ENCODE measurements at regions not wholly inside any gene's neighbourhood (a gene's known extent, or its start where the extent isn't known, plus 50 kb on each side); places are given as distances from the start of the nearest gene placed in this dataset.
A peak's percentile ranks its signal among the peaks of the same experiment; 100 is the strongest.

DNA sequence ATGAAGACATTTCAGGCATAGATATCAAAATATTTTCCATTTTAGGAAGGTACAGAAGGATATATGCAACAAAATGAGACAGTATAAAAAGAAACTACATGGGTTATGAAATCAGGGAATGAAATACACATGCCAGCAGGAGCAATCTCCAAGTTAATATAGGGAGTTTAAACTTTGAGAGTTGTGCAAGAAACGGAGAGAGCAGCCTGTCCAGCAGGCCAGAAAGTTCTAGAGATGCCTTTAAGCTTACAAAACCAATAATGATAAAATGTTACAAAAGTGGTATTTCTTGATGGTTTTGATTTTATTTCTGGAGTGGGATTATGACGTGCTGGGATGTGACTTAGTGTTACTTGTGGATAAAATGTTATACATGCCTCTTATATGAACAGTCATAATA lies 2047.9 kb downstream of the ARAP2 start:
- Mint-ChIP-seq H3K4me1 (no peaks in the 10 kb centered on the region), H3K27ac (no peak overlapping the region), H3K36me3 (ENCODE audit: low read depth) (no peaks in the 10 kb centered on the region), H3K4me3 (no peak overlapping the region), H3K27me3 (ENCODE audit: low read depth) (no peaks in the 10 kb centered on the region), H3K9me3 (no peaks in the 10 kb centered on the region)
- no peak for TF ChIP-seq CTCF (IDR thresholded peaks at IDR 0.05; ENCODE audit: unreplicated experiment in 3 of 3)

GRCh38 chr4:34198966-34199365 lies 2045.3 kb downstream of the ARAP2 start:
- no peaks in the 10 kb centered on the region for H3K36me3 Mint-ChIP-seq (ENCODE audit: low read depth)
- H3K4me1 Mint-ChIP-seq, result no peaks in the 10 kb centered on the region
- H3K9me3 Mint-ChIP-seq, result no peaks in the 10 kb centered on the region
- H3K27ac Mint-ChIP-seq, result no peak overlapping the region
- H3K4me3 Mint-ChIP-seq, result no peak overlapping the region
- TF ChIP-seq CTCF (IDR thresholded peaks at IDR 0.05; ENCODE audit: unreplicated experiment in 3 of 3), result no peak
- H3K27me3 Mint-ChIP-seq (ENCODE audit: low read depth), result no peaks in the 10 kb centered on the region

- Mint-ChIP-seq H3K4me3 (no peak overlapping the region), H3K27ac (no peak overlapping the region), H3K36me3 (ENCODE audit: low read depth) (no peaks in the 10 kb centered on the region), H3K4me1 (no peaks in the 10 kb centered on the region), H3K9me3 (peaks cover 5% of the 10 kb centered on the region), H3K27me3 (ENCODE audit: low read depth) (no peaks in the 10 kb centered on the region)
- TF ChIP-seq CTCF (IDR thresholded peaks at IDR 0.05; ENCODE audit: unreplicated experiment in 3 of 3), result no peak
Measured at GRCh38 chr4:34200535-34200934, 2043.8 kb downstream of the ARAP2 start.

- no peaks in the 10 kb centered on the region for H3K27me3 Mint-ChIP-seq (ENCODE audit: low read depth)
- H3K9me3 Mint-ChIP-seq, result peaks cover 13% of the 10 kb centered on the region
- no peak for TF ChIP-seq CTCF (IDR thresholded peaks at IDR 0.05; ENCODE audit: unreplicated experiment in 3 of 3)
- no peaks in the 10 kb centered on the region for H3K36me3 Mint-ChIP-seq (ENCODE audit: low read depth)
- H3K4me1 Mint-ChIP-seq, result no peaks in the 10 kb centered on the region
- no peak overlapping the region for H3K4me3 Mint-ChIP-seq
- no peak overlapping the region for H3K27ac Mint-ChIP-seq
Measured at GRCh38 chr4:34202154-34202553, 2042.2 kb downstream of the ARAP2 start.

DNA sequence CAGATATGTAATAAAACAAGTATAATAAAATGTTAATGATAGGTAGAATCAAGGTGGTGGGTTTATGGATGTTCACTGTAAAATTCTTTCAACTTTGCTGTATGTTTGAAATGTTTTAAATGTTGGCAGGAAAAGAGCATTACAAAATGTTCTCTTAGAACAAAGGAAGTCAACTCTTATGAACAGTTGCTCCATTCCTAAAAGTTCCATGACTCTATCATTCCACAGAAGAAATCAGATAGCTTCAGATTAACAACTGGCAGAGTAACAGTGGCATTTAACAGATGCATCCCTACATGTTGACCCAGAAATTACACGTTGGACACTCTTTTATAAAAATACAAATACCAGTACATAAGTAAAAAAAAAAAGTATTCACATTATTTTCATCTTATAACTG lies 2023.7 kb downstream of the ARAP2 start:
- peaks cover 5% of the 10 kb centered on the region for H3K4me1 Mint-ChIP-seq
- H3K27ac Mint-ChIP-seq, result peak overlapping the region; percentile 44 to 72 (median 64)
- no peak overlapping the region for H3K4me3 Mint-ChIP-seq
- TF ChIP-seq CTCF (IDR thresholded peaks at IDR 0.05; ENCODE audit: unreplicated experiment in 3 of 3), result no peak
- H3K9me3 Mint-ChIP-seq, result peaks cover 23% of the 10 kb centered on the region
- H3K36me3 Mint-ChIP-seq (ENCODE audit: low read depth), result no peaks in the 10 kb centered on the region
- no peaks in the 10 kb centered on the region for H3K27me3 Mint-ChIP-seq (ENCODE audit: low read depth)

DNA sequence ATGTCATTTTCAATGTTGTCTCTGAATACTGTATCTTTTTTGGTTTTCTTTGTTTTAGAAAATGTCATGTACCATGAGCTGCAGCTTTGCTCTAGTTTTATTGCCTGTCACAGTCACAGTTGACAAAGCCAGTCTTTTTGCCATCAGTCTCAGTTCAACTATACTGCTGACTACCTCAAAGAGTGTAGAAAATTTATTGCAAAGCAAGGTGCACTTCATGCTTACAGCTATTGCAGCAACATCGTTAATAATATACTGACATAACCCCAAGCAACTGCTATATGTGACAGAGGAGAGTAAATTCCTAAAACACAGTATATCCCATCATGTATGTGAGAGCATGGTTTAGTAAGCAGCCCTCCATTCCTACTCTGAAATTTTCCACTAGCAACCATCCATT lies 2022.3 kb downstream of the ARAP2 start:
- no peaks in the 10 kb centered on the region for H3K27me3 Mint-ChIP-seq (ENCODE audit: low read depth)
- H3K4me1 Mint-ChIP-seq, result peaks cover 5% of the 10 kb centered on the region
- peaks cover 17% of the 10 kb centered on the region for H3K9me3 Mint-ChIP-seq
- no peaks in the 10 kb centered on the region for H3K36me3 Mint-ChIP-seq (ENCODE audit: low read depth)
- H3K27ac Mint-ChIP-seq, result no peak overlapping the region
- TF ChIP-seq CTCF (IDR thresholded peaks at IDR 0.05; ENCODE audit: unreplicated experiment in 3 of 3), result no peak
- no peak overlapping the region for H3K4me3 Mint-ChIP-seq

All from nephron (organoid).